HFF-Myc (cell line): ENCODE measurements at regions not wholly inside any gene's neighbourhood (a gene's known extent, or its start where the extent isn't known, plus 50 kb on each side); places are given as distances from the start of the nearest gene placed in this dataset.

ENCODE experiments used
- DNase-seq: peaks from one replicate; pipeline ENCODE4 v3.0.0-alpha.2; 2011; ENCODE audit warnings: low read depth; ENCODE audit errors: extremely low read depth
- H3K4me3 ChIP-seq: replicated peaks from 2 replicates; pipeline ENCODE4 v1.5.1; 2011; ENCODE audit warnings: low read depth, mild to moderate bottlenecking, control low read depth, low read length
- CTCF ChIP-seq: IDR thresholded peaks from 2 replicates; pipeline ENCODE4 v1.5.1; 2012; ENCODE audit warnings: mild to moderate bottlenecking, low read depth, low read length, control low read depth; ENCODE audit errors: missing control alignments

GRCh38 chr7:157482517-157483087 is 145.8 kb downstream of the DNAJB6 start:
- TF ChIP-seq CTCF: no peak
- DNase-seq: no peak
- H3K4me3 ChIP-seq: no peak overlapping the region

GRCh38 chr7:157483515-157483914 is 146.7 kb downstream of the DNAJB6 start:
- H3K4me3 ChIP-seq: no peak overlapping the region
- no peak for TF ChIP-seq CTCF
- no peak for DNase-seq

- H3K4me3 ChIP-seq: no peak overlapping the region
- no peak for DNase-seq
- no peak for TF ChIP-seq CTCF
Measured at GRCh38 chr7:157483971-157484410, 147.2 kb downstream of the DNAJB6 start.

GRCh38 chr7:157484411-157485081 is 147.7 kb downstream of the DNAJB6 start:
- no peak overlapping the region for H3K4me3 ChIP-seq
- DNase-seq: no peak
- no peak for TF ChIP-seq CTCF

GRCh38 chr7:157485361-157485831 is 148.6 kb downstream of the DNAJB6 start:
- TF ChIP-seq CTCF: no peak
- DNase-seq: no peak
- no peak overlapping the region for H3K4me3 ChIP-seq

- H3K4me3 ChIP-seq: no peak overlapping the region
- no peak for DNase-seq
- no peak for TF ChIP-seq CTCF
Measured at GRCh38 chr7:157486007-157486755, 149.4 kb downstream of the DNAJB6 start.
